ENCODE measurements at regions not wholly inside any gene's neighbourhood (a gene's known extent, or its start where the extent isn't known, plus 50 kb on each side); places are given as distances from the start of the nearest gene placed in this dataset.

DNA sequence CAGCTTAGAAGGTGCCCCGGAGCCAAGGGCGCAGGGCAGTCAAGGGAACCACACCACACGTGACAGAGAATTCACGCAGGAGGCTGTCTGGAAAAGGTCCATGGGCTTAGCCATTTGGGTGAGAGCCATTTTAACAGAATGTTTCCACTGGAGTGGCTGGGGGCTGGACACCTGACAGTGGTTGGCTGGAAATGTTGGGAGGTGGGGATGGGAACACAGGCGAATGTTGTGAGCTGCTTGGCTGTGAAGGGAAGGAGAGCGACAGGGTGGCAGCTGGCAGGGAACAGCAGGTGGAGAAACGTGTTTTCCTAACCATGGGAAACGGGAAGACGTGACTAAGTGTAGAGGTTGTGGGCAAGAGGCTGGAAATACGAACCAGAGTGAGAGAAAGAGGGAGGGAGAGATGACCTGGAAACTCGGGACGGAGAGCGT, 100.5 kb upstream of the ZNF32 start:
- Histone ChIP-seq H2AFZ (ENCODE audit: insufficient read depth, low read depth, low read length, poor library complexity, severe bottlenecking) (no peak overlapping the region), H3K36me3 (replicated peaks in 1 of 2; ENCODE audit: control insufficient read depth in 1 of 2, insufficient read depth in 2 of 2, low read length in 2 of 2) (no peaks in the 10 kb centered on the region), H3K79me2 (ENCODE audit: insufficient read depth, low read length) (no peaks in the 10 kb centered on the region), H3K27ac (ENCODE audit: low read depth in 1 of 2, low read length in 2 of 2) (no peak overlapping the region), H3K4me1 (ENCODE audit: control insufficient read depth in 1 of 2, insufficient read depth in 2 of 2, low read length in 2 of 2) (no peaks in the 10 kb centered on the region), H3K9me3 (replicated peaks in 1 of 2; ENCODE audit: control insufficient read depth in 1 of 2, insufficient read depth in 1 of 2, low read length in 2 of 2) (no peaks in the 10 kb centered on the region), H4K20me1 (ENCODE audit: insufficient read depth, low read length) (no peaks in the 10 kb centered on the region), H3K4me2 (replicated peaks; ENCODE audit: extremely low read depth, low read length, poor library complexity, severe bottlenecking) (no peak overlapping the region), H3K27me3 (ENCODE audit: control insufficient read depth in 2 of 2, insufficient read depth in 2 of 2, low read length in 2 of 2) (no peaks in the 10 kb centered on the region), H3K4me3 (replicated peaks in 1 of 3; ENCODE audit: low read depth in 2 of 3, low read length in 3 of 3) (no peak overlapping the region), H3K9ac (ENCODE audit: insufficient read depth, low read length, poor library complexity, severe bottlenecking) (no peak overlapping the region)
- TF ChIP-seq, protein P1, sequence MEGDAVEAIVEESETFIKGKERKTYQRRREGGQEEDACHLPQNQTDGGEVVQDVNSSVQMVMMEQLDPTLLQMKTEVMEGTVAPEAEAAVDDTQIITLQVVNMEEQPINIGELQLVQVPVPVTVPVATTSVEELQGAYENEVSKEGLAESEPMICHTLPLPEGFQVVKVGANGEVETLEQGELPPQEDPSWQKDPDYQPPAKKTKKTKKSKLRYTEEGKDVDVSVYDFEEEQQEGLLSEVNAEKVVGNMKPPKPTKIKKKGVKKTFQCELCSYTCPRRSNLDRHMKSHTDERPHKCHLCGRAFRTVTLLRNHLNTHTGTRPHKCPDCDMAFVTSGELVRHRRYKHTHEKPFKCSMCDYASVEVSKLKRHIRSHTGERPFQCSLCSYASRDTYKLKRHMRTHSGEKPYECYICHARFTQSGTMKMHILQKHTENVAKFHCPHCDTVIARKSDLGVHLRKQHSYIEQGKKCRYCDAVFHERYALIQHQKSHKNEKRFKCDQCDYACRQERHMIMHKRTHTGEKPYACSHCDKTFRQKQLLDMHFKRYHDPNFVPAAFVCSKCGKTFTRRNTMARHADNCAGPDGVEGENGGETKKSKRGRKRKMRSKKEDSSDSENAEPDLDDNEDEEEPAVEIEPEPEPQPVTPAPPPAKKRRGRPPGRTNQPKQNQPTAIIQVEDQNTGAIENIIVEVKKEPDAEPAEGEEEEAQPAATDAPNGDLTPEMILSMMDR (IDR thresholded peaks at IDR 0.05): no peak
- intact Hi-C loops (cut with micrococcal nuclease): no loop called here
- DNase-seq: no peak
- peaks cover 1 to 6% (median 3%) of the 10 kb centered on the region in 3 donors for H3K27me3 Mint-ChIP-seq (ENCODE audit: low read depth in 3 of 3)
- H3K9me3 Mint-ChIP-seq: peaks cover 0 to 6% (median 0%) of the 10 kb centered on the region in 7 donors
- no peaks in the 10 kb centered on the region for H3K36me3 Mint-ChIP-seq
- WGBS (ENCODE audit: insufficient coverage): 90% methylated on average over 13 of the region's 13 CpGs
- H3K27ac Mint-ChIP-seq: peak overlapping the region in 1 of 7 donors; percentile 63
- no peaks in the 10 kb centered on the region for H3K4me1 Mint-ChIP-seq
- H3K4me3 Mint-ChIP-seq: no peak overlapping the region

DNA sequence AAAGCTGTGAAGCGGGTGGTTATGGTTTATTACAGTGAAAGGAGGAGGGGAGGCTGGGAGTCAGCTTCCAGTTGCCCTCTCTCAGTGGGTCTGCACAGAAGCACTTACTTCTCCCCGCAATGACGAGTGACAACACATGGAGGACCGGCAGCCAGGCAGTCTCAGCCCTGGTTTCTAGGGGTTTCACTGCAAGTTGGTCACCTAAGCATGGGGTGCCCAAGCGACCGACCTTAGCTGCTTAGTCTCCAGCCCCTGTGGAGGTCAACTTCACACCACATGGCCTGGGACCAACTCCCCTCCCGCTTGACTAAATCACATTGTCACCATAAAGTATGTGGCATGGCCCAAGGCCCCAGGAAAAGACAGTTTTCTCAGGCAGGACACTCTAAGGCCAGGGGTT, 99.9 kb upstream of the ZNF32 start:
- Histone ChIP-seq H3K9me3 (replicated peaks in 1 of 2; ENCODE audit: control insufficient read depth in 1 of 2, insufficient read depth in 1 of 2, low read length in 2 of 2) (no peaks in the 10 kb centered on the region), H3K4me2 (replicated peaks; ENCODE audit: extremely low read depth, low read length, poor library complexity, severe bottlenecking) (no peak overlapping the region), H3K27me3 (ENCODE audit: control insufficient read depth in 2 of 2, insufficient read depth in 2 of 2, low read length in 2 of 2) (no peaks in the 10 kb centered on the region), H3K27ac (ENCODE audit: low read depth in 1 of 2, low read length in 2 of 2) (no peak overlapping the region), H3K4me1 (ENCODE audit: control insufficient read depth in 1 of 2, insufficient read depth in 2 of 2, low read length in 2 of 2) (no peaks in the 10 kb centered on the region), H2AFZ (ENCODE audit: insufficient read depth, low read depth, low read length, poor library complexity, severe bottlenecking) (no peak overlapping the region), H3K36me3 (replicated peaks in 1 of 2; ENCODE audit: control insufficient read depth in 1 of 2, insufficient read depth in 2 of 2, low read length in 2 of 2) (no peaks in the 10 kb centered on the region), H3K9ac (ENCODE audit: insufficient read depth, low read length, poor library complexity, severe bottlenecking) (no peak overlapping the region), H3K79me2 (ENCODE audit: insufficient read depth, low read length) (no peaks in the 10 kb centered on the region), H3K4me3 (replicated peaks in 1 of 3; ENCODE audit: low read depth in 2 of 3, low read length in 3 of 3) (no peak overlapping the region), H4K20me1 (ENCODE audit: insufficient read depth, low read length) (no peaks in the 10 kb centered on the region)
- Mint-ChIP-seq H3K36me3 (no peaks in the 10 kb centered on the region), H3K4me1 (no peaks in the 10 kb centered on the region), H3K27ac (peak overlapping the region in 1 of 7 donors; percentile 54), H3K9me3 (peaks cover 0 to 6% (median 0%) of the 10 kb centered on the region in 7 donors), H3K27me3 (ENCODE audit: low read depth in 3 of 3) (peaks cover 1 to 6% (median 3%) of the 10 kb centered on the region in 3 donors), H3K4me3 (no peak overlapping the region)
- no peak for DNase-seq
- whole genome bisulfite sequencing (ENCODE audit: insufficient coverage): 96% methylated on average over 5 of the region's 7 CpGs
- TF ChIP-seq, protein P1 (IDR thresholded peaks at IDR 0.05): no peak
- intact Hi-C loops (cut with micrococcal nuclease): no loop called here
